Body of pancreas (tissue), 4 donors: ENCODE measurements at regions not wholly inside any gene's neighbourhood (a gene's known extent, or its start where the extent isn't known, plus 50 kb on each side); places are given as distances from the start of the nearest gene placed in this dataset.

Experiments
- CTCF ChIP-seq, 7 experiments: fragments of 450-650 bp in 4 of 7; fragments of 200-600 bp in 3 of 7; sonication (generic) in 3 of 7; IDR thresholded peaks; one replicate each; pipeline ENCODE4 v1.5.1; 2016 to 2019; ENCODE audit warnings: antibody characterized with exemption in 7 of 7
- POLR2A ChIP-seq, 3 donors: fragments of 450-650 bp; IDR thresholded peaks; one replicate each; pipeline ENCODE4 v1.6.1; 2016; ENCODE audit warnings: antibody characterized with exemption in 3 of 3, mild to moderate bottlenecking in 2 of 3

GRCh38 chr4:4914059-4914820, 54.8 kb downstream of the MSX1 start:
- TF ChIP-seq CTCF (IDR thresholded peaks at IDR 0.05) (no peak), POLR2A (IDR thresholded peaks at IDR 0.05) (no peak)
